Stimulated activated CD4-positive, alpha-beta T cell treated with anti-CD3 and anti-CD28 coated beads, Interleukin-1b, Interleukin-23, amount 100 ng/mL, for 4 hours (primary cell): ENCODE measurements at regions not wholly inside any gene's neighbourhood (a gene's known extent, or its start where the extent isn't known, plus 50 kb on each side); places are given as distances from the start of the nearest gene placed in this dataset.

Experiments used
- DNase-seq, 2 donors: peaks; one replicate each; pipeline ENCODE4 v3.0.0-alpha.2; 2020; ENCODE audit warnings: low read depth in 2 of 2

- DNase-seq = no peak
Measured at GRCh38 chr4:12861422-12861821, 622.7 kb downstream of the RAB28 start.

DNA sequence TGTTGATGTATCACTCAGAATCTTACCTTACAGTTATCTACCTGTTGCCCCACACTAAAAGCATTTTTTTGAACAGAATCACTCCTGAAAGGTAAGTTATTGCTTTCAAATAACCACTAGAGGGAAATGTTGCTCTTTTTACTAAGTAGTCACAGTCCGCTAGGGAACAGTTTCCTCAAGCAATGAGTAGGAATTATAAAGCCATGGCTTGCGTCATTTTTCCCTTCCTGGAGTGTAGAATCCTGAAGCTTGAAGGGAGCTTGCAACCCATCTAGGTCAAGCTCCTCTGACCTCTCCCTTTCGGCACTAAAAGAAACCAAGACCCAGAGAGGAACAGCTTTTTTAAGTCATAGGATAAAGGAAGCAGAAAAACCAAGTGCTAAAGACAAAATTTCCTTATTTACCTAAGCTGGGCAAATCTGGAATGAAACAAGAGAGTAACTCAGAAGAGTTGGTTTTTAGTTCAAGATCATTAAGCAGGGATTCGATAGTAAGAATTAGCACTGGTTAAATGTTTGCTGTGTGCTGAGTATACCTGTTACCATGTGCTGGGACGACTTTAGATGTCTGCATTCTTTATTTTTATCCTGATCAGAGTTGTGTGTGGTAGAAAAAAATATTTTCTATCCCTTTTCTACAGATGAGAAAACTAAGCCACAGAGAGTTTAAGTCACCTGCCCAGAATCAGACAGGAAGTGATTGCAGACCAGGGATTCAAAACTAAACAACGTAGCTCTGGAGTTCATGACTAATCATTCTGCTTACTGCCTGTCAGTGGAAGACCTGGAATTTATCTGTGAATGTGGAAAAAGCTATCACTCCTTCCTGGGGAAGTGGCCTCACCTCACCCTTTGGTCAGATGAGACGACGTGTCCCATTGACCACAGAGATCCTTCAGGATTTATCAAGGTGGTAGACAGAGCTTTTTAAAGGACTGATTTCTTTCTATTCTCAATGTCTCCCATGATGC is 631.5 kb downstream of the RAB28 start:
- DNase-seq = no peak

- DNase-seq = no peak
Measured at GRCh38 chr4:12846368-12846767, 637.8 kb downstream of the RAB28 start.

DNA sequence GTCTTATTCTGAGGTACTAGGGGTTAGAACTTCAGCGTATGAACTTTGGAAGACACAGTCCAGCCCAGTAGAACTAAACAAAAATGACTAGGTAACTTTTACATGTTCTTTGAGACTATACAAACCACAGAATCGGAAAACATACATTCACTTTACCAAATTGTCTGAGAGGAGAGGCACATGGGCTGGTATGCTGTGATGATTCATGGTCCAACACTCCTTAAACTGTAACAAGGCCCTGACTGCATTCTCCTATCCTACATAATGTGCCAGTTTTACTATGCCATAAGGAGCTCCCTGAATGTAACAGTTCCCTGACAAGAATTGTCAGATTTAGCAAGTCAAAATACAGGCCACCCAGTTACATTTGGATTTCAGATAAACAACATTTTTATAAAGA is 640.0 kb downstream of the RAB28 start:
- no peak for DNase-seq

- DNase-seq = no peak
Measured at GRCh38 chr4:12827966-12828365, 656.2 kb downstream of the RAB28 start.

GRCh38 chr4:12791536-12791935 is 692.6 kb downstream of the RAB28 start:
- DNase-seq = no peak

DNA sequence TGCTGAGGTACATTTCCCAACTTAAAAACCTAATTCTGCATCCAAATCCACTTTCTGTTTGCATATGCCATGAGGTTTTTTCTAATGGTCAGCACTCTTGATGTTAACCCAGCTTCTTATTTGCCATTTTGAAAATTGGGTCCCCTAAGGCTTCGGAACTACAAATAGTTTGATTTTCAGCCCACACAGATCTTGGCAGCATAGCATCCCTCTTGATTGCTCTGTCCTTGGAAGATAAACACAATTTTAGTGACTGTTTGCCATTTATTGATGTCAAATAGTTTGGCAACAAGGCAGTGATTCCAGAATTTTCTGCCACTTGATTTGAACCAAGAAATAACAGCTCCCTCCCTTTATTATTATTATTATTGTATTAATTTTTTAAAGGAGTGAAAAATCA is 696.9 kb downstream of the RAB28 start:
- DNase-seq = no peak

DNA sequence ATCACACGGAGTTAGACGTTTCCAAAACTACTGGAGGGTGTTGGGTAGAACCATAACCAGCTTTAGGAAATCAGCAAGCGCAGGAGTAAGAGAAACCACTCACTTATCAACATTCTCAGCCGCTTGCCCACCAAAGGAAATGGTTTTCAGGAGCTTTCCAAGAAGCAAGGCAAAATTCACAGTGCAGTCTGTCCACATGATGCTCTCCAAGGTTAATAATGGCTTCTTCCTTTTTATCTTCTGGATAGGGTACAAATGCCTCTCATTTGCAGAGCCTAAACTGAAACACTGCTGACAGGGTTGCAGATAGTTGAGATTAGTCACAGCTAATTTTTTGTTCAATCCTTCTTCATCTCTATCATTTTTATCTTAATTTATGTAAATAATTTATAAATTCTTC is 705.4 kb downstream of the RAB28 start:
- no peak for DNase-seq

DNA sequence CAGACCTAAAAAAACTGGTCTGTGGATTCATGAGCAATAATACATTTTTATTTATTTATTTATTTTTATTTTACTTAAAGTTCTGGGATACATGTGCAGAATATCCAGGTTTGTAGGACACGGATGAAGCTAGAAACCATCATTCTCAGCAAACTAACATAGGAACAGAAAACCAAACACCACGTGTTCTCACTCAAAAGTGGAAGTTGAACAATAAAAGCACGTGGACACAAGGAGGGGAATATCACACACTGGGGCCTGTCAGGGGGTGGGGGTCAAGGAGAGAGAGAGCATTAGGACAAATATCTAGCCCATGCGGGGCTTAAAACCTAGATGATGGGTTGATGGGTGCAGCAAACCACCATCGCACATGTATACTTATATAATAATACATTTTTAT is 705.9 kb downstream of the RAB28 start:
- no peak for DNase-seq

- DNase-seq = no peak
Measured at GRCh38 chr4:12770351-12770750, 713.8 kb downstream of the RAB28 start.

DNA sequence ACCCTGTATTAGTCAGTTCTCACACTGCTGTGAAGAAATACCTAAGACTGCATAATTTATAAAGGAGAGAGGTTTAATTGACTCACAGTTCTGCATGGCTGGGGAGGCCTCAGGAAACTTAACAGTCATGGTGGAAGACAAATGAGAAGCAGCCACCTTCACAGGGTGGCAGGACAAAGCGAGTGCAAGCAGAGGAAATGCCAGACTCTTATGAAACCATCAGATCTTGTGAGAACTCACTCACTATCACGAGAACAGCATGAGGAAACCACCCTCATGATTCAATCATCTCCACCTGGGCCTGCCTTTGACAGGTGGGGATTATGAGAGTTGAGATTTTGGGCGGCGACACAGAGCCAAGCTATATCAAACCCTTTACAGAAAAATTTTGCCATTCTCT is 722.4 kb downstream of the RAB28 start:
- DNase-seq = no peak

- DNase-seq = no peak
Measured at GRCh38 chr4:12747154-12747553, 737.0 kb downstream of the RAB28 start.

DNA sequence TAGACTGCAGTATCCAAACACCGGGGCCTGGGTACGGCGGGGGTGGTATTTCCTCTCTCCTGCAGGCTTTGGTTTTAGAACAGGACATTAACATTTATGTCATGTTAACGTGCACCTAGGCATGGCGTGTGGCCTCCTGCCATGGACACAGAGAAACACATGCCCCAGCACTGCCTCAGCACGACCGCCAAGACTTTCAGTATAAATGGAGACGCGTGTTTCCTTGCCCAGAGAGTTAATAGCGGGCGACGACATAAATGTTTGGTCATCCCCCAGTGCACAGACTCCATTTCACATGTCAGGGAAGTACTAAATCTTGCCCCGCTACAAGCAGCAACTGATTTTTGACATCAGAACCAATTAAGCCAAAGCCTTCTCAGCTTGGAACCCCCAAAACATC is 737.9 kb downstream of the RAB28 start:
- no peak for DNase-seq

- DNase-seq = no peak
Measured at GRCh38 chr4:12734586-12734985, 749.6 kb downstream of the RAB28 start.

- no peak for DNase-seq
Measured at GRCh38 chr4:12729384-12729783, 754.8 kb downstream of the RAB28 start.

DNA sequence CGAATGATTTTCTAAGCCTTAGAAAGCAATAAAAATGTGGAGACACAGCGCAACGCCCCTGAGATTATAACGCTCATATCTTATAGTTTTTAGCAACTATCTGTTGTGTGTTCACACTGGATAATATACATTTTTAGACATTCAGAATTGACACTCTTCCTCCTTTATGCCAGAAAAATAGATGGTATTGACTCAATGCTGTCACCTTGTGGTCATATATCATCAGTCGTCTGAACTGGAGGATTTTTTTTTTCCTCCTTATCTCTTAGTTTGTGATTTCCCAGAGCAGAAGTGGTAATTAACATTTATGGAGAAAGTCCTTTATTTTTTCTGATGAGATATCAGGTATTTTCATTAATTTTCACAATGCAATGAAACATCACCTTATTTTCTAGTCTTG is 759.6 kb downstream of the RAB28 start:
- no peak for DNase-seq

DNA sequence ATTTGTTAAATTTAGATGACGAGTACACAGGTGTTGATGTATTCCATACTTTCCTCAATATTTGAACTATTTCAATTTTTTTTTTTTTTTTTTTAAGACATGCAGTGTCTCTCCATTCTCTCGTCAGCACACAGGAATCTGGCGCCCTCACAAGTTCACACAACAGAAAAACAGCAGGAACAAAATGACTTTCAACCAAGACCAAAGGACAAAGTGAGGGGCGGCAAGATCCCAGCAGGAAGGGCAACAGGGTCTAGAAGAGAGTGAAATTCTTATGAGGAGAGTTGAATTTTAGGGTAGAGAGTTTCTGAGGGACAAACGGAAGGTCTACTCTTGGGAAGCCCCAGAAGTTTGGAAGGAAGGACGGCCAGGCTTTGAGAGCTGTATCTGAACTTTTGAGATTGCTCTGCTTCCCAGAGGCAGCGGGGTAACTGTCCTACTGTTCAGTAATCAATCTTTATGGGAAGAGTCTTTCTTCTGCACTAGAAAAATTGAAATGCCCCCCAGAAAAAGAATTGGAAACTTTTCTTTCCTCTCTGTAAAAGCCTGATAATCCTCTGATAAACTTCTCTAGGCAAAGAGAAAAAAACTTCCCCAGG is 760.2 kb downstream of the RAB28 start:
- no peak for DNase-seq

GRCh38 chr4:12716896-12717295 is 767.2 kb downstream of the RAB28 start:
- DNase-seq = no peak

- DNase-seq = no peak
Measured at GRCh38 chr4:12712648-12713339, 771.3 kb downstream of the RAB28 start.

DNA sequence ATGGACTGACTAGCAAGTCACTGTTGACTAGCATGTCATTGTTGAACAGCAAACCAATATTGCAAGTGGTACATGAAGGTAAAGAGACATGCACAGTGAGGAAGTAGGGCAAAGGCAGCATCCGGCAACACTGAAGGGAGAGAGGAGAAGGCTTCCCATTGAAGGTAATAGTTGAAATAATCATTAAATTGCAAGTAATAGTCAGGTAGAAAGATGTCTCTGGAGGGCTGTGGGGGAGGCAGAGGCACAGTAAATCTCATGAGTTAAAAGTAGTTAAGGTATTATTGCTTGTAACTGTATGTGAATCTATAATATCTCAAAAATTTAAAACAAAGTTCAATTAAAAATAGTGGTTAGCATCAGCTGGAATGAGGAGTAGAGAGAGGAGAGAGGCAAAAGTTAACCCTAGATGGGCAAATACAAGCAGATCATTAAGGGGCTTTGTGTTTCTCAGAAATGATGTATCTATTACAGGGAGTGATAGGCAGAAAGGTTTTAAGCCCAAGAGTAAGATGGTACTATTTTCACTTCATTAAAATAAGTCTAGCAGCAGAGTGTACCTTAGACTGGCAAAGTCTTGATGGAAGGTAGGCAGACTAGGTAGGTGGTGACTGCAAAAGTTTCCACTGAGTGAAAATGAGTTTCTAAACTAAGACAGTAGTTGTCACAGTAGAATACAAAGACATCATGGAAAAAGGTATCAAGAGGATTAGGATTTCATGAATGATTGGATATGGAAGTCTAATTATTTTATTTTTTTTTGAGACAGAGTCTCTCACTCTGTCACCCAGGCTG is 776.6 kb downstream of the RAB28 start:
- no peak for DNase-seq

DNA sequence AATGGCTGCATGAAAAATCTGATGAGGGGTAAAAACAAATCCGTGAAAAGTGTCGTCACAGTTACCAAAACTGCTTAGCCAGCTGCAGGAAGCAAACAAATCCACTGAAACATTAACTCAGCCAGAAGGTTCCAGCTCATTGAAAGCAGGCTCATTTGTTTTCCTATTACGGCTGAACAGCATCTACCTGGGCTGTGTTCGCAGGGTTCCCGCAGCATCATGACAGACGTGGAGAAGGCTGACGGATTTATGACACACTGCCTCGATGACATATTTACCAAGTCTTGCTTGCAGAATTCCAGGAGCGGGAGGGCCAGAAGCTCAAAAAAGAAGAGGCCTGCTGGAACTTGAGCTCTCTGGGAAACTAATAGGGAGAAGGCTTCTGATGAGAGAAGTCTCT is 781.1 kb downstream of the RAB28 start:
- no peak for DNase-seq

GRCh38 chr4:12701384-12701783 is 782.8 kb downstream of the RAB28 start:
- DNase-seq = no peak
